NCI-H748 (cell line): ENCODE measurements at regions not wholly inside any gene's neighbourhood (a gene's known extent, or its start where the extent isn't known, plus 50 kb on each side); places are given as distances from the start of the nearest gene placed in this dataset.
"Not testable (repeated sequence)": the region's sequence is repeated elsewhere in the genome, so short reads cannot be mapped to it uniquely, and the experiment has no call there.

ENCODE experiments used
- DNase-seq: peaks from one replicate; lab custom pipeline; 2025; ENCODE audit not compliant: unreplicated experiment; lab: John Stamatoyannopoulos, UW

DNA sequence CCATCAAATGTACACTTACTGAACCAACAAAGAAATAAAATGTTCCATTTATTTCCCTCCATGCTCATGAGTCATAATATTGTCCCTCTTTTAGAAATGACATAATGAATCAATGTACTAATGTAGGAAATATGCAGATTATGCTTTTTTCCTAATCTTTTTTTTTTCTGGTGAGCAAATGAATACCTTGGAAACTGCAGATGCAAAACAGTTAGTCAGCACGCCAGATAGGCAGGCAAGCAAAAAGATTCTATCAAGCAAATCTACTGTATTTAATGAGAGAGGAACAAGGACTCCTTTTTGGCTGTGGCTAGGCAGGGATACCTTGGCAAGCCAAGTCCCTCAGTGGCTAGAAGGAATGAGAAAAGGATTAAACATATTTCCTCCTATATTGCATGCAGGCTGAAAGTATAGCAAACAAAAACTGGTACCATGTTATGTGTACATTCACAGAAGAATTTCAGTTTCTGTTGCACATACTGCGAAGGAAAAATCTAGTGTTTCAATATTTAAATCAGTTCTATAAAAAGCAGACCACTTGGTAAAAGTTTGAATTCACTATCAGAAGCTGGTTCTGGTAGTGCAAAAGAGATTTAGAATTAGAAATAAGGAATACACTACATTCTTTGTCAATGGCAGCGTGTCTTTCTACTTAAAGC lies 605.4 kb downstream of the TLE1 start:
- DNase-seq, result no peak

DNA sequence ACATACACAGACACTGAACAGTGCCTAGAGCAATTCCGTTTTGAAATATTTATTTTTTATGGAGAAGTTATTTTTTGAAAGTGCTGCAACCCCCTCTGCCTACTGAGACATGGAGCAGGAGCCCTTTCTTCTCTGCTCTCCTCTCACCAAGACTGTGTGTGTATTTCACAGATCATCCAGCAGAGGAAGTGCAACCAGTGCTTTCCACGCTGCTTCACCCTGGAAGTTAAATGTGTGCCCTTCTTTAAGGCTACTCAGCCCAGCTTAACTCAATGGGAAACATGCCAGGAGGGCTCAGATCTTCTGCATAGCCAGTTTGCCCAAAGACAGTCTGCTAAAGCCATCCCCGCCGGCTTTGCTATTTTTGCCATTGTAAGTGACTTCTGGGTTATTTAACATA lies 606.3 kb downstream of the TLE1 start:
- peak; percentile 8 for DNase-seq

DNA sequence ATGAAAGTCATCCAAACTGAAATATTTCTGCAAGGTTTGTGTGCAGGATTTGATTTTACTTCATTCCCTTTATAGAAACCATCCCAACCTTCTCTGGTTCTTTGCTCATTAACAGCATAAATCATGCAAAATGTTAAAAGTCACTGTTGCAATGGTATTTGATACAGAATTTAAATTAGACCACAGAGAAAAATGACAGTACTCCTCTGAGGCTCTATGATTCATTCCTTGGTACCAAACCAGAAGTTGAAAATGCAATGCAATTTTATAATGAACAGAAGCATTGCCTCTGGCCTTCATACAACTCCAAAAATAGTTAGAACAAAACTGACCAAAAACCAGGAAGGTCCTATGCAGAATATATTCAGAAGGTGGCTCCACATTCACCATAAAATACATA lies 607.1 kb downstream of the TLE1 start:
- no peak for DNase-seq

DNA sequence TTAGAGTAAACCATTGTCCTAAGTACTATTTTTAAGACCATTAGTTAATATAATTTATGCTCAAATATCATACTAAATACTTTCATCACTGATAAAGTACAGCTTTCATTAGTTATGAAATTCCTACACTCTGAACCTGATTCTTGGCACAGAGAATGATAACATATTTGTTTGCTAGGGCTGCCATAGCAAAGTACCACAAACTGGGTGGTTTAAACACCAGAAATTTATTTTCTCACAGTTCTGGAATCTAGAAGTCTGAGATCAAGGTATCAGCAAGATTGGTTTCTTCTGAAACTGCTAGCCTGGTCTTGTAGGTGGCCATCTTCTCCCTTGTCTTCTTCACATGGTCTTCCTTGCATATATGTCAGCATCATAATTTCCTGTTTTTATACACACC lies 608.4 kb downstream of the TLE1 start:
- no peak for DNase-seq

DNA sequence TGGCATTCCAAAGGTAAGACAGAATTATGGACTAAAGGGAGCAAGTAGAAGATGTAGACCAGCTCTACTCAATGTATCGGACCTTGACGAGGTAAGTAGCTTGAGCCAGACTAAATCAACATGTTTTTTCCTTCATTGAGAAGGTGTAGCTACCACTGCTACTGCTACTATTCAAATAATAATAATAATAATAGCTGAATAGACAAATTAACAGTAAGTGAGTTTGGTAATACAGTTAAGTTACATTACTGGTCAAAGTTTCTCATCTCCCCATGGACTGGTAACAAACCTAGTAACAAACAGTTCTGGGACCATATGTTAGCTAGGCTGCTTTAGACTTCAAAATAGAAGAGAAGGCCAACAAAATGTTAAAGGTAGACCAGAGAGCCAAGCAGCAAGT lies 609.2 kb downstream of the TLE1 start:
- DNase-seq, result no peak

DNA sequence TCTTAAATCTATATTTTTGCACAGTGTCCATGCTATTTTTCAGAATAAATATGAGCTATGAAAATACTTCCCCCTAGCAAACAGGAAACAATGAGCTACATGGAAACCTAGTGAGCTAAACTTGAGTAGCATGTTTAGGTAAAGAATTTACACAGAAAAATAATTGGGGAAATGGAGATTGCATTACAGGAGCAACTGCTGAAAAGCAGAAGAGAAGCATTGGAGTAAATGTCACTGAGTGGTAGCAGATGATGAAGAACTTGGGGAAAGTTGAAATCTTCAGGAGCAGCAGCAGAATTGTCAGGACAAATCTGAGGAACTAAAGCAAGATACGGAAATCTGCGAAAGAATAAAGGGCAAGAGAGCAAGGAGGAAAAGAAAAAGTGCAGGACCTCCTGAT lies 610.3 kb downstream of the TLE1 start:
- no peak for DNase-seq

DNA sequence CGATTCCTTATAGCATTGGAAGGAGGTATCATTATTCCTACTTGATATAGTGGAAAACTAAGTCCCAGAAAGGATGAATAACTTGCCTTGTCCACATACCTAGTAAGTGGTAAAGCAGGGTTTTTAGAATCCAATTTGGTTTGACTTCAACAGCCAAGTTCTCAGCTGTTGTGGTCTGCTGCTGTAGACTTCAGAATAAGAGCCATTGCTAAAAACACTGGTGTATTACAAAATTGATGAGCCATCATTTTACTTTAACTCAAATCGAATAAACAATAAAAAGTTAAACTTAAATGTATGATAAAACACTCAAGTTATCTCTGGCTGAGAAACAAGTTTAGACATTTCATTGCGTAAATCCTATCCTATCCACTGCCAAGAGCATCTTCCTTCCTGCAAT lies 610.8 kb downstream of the TLE1 start:
- DNase-seq, result no peak

DNA sequence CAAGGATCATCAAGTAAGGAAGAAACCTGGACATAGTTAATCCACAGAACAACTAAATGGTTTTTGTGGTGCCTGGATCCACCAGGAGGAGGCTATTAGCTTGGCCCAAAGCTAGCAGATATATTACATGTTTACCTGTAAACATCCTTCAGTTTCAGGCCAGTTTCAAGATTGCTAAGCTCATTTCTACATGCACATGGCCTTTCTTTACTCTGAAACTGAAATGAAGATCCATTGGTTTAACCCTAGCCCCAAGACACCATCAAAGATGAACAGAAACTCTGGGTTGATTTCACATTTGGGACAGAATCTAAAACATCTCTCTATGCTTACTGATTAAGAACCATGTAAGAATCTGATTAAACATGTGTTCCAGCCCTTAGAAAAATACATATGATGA lies 611.8 kb downstream of the TLE1 start:
- no peak for DNase-seq

DNA sequence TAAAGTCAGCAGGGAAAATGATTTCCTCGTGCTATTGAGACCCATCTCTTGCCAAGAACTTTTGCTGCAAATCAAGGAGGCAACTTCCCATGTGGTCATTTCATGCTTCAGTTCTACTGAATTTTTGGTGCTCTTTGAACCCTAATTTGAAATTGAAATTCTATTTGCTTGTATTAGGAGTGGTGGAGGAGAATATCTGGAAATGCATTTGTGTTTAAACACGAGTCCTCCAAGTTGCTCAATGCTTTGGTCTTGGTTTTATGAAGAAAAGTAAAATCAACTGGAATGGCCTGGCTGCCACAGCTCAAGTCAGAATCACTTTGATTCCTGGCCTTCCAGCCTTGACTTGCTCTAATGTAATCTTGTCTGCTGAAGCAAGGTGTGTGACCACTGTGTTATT lies 613.2 kb downstream of the TLE1 start:
- no peak for DNase-seq

DNA sequence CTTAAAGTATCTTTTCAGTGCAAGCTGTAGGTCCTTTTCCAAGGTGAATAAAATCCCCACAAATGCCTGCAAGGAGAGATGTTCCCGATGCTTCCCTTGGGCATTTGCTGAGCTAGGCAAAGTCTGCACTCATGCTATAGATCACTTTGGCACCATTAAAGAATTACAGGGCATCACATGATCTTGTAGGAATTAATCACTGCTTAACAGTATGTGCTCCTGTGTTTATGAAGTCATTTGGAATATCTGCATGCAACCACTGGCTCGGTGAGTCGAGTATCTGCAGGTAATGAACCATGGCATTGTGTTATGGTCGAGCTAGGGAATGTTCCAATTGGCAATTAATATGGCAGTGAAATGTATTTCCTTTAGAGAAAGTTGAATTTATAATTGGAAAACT lies 615.1 kb downstream of the TLE1 start:
- DNase-seq, result no peak

DNA sequence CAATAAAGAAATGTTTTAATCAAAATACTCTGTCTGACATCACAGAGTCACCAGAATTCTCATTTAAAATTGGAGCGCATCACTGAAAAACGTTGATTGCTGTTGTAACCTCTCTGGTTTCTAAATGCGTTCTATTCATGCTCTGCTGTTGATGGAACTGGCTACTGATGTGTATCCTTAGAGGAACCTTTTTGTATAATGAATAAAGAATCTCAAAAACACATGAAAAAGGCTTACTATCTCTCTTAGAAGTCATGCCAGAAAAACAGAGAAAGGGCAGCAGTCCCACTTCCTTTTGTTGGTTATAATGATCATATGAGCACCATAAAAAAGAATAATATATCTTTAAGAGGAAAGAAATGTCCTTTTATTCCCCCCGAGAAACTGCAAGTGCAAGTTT lies 615.5 kb downstream of the TLE1 start:
- no peak for DNase-seq

DNA sequence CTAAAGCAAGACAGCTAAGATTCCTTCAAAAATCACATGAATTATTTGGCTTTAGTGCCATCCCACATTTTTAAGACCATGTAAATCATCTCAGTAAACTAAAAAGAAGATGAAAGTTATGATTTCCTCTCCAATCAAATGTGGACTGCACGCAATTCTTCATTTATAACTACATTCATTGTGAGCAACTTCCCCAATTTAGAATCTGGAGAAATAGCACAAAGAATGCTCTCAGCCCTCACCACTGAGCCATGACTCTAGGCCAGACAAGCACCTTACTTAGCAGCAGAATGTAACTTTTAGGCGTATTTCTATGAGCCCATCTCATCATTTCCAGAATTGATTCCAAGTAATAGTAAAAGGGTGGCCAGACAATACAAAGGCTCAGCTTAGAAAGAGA lies 616.6 kb downstream of the TLE1 start:
- no peak for DNase-seq

DNA sequence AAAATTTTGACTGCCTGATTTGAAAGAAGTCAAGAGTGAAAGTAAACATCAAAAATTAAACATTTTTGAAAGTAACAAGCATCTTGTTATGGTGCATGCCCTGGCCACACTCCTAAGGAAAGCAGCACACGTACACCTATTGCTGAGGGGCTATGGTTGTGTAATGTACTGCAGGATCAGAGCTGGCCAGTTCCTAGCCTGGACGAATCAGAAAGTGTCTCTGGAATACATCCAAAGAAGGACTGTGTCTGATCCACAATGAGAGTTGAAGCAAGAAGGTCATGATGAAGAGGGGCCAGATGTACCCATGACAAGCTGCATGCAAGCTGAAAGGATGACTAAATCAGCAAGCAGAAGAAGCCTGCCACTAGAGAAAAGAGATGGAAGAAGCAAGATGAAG lies 618.2 kb downstream of the TLE1 start:
- DNase-seq, result no peak

DNA sequence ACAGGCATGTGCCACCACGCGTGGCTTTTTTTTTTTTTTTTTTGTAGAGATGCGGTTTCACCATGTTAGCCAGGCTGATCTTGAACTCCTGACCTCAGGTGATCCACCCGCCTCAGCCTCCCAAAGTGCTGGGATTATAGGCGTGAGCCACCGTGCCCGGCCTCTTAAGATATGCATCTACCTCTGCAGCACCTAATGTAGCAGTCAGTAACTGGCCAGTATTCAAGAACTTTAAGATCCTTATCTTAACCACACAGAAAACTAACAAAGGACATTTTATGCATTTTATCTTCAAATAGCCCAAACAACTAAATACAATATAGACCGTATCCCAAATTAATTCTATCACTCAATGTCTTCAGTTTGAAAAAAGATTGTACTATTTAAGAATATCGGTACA lies 618.7 kb downstream of the TLE1 start:
- DNase-seq, result no peak

DNA sequence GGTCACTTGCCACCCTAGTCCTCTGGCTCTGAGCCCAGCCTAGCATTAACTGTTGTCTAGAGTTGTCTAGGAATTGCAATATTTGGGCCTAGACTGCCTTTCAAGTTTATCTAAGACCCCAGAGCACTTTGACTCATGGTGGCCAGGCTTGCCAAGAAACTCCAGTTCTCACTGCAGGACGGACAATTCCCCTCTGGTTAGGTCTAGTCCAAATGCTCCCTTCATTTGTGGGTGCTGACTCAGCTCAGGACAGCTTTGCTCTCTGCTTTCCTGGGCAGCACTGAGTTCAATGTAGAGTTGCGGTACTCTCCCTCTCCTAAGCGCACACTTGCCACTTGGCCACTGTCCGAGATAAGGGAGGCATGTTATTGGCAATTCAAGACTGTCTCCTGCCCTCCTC lies 619.4 kb downstream of the TLE1 start:
- no peak for DNase-seq

DNA sequence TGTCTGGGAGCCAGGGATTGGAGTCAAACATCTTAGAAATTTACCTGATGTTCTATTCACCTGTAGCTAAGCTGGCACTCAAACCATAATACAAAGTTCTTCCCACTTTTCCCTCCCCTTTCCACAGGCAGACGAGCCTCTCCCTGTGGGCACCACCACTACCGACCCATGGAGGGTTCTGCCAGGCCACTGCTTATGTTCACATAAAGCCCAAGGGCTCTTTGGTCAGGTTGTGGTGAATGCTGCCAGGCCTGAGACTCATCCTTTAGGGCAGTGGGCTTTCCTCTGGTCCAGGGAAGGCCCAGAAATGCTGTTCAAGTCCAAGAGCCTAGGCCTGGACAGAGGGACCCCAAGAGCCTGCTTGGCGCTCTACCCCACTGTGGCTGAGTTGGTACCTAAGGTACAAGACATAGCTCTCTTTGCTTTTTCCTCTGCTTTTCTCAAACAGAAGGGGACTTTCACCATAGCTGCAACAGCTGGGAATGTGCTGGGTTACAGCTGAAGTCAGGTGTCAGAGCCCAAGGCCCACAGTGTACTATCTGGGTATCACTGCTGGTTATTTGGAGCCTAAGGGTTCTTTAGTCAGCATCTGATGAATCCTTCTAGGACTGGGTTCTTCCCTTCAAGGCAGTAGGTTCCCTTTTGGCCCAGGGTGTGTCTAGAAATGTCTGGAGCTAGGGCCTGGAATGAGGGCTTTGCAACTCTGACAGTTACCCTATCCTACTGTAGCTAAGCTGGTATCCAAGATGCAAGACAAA lies 620.1 kb downstream of the TLE1 start:
- DNase-seq, result no peak

DNA sequence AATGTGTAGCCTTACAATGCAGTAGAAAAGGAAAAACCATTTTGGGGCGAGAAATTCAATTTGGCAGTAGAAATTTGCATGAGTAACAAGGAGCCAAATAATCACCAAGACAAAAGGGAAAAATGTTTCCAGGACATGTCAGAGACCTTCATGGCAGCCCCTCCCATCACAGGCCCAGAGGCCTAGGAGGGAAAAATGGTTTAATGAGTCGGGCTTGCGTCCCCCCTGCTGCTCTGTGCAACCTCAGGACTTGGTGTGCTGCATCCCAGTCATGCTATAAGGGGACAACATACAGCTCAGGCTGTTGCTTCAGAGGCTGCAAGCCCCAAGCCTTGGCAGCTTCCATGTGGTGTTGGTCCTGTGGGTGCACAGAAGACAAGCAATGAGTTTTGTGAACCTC lies 626.4 kb downstream of the TLE1 start:
- not testable (repeated sequence) for DNase-seq

DNA sequence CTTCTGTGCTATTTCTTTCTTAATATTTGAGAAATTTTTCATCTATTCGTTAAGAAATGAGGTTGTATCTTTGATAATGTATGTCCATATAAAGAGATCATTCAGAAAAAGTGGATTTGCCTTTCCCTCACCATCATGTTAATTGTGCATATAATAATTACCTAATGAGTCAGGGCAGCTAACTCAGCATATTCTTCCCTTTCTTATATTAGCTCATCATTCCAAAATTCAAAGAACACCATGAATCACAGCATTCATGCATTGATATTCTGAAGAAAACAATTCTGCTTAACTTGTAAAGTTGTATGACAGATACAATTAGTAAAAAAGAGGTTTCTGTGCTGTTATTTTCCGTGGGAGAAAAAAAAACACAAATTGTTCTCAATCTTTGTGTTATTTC lies 630.6 kb downstream of the TLE1 start:
- DNase-seq, result no peak

DNA sequence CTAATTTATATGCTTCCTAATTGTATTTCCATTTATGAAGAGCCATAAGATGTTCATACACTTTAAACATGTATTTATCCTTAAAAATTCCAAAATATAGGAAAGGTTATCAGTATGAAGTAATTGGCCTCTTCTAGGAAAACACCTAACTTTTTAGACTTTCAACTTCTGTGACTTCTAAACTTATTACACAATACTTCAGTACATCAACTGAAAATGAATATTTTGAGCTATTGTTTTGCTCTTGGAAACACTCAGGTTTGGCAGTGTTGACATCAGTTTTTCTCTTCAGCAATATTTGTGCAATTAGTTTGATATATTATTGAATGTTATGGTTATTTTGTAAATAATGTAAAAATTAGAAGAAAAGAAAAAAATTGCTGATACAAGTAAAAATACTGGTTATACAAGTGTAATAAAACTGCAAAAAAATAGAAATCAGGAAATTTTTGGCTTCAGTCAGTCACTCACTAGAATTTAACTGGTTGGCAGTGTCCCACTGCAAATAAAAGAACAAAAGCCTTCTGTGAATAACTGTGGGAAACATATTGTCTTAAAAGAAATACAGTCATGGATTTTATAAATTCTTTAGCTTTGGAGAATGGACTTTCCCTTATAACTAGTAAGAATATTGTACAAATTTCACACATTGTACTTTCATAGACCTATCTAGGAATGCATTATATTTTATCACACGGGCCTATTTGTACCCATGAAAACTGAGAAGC lies 635.9 kb downstream of the TLE1 start:
- no peak for DNase-seq

DNA sequence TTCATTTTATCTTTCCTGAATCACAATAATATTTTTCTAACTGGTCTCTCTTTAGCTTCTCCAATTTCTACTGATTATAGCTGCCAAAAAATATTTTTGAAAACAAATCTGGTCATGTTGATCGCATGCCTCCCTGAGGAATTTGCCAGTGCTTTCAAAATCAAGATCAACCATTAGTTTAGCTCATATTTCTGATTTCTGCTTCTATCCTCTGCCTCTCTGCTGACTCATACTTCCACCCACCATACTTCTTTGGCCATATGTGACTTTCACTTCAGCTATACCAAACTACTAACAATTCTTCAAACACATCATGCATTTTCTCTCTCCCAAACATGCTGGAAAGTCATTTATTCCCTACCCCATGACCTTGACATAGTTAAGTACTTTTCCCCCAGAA lies 636.5 kb downstream of the TLE1 start:
- no peak for DNase-seq

DNA sequence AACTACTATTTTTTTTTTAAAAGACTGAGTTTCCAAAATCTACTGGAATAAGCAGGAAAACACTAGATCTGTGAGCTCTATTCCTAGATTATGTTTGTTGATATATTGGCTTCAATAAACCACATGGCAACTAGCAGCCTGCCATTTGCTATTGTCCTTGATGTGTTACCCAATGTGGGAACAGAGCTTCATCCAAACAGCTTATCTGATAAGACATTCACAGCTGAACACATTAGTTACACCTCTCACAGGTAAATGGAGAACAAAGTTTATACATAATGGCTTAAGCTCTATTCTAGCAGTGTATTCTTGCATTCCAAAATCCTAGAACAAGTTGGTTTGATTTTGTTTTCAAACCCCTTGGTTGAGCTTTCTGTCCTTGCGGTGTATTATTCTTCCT lies 642.1 kb downstream of the TLE1 start:
- no peak for DNase-seq

DNA sequence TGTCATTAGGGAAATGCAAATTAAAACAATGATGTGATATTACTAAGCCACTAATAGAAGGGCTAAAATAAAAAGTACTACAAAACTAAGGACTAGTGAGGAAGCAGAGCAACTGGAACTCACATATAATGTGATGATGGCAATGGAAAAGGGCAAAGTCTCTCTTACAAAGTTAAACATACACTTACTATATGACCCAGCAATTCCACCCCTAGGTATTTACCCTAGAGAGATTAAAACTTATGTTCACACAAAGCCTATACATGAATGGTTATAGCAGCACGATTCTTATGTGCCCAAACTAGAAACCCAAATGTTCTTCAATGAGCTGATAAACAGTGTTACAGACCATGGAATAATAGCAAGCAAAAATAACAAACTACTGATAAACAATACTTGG lies 643.7 kb downstream of the TLE1 start:
- DNase-seq, result no peak
